CD4-positive, alpha-beta T cell treated with Interferon gamma for 1 hour (primary cell): ENCODE measurements at regions not wholly inside any gene's neighbourhood (a gene's known extent, or its start where the extent isn't known, plus 50 kb on each side); places are given as distances from the start of the nearest gene placed in this dataset.
"Not testable (repeated sequence)": the region's sequence is repeated elsewhere in the genome, so short reads cannot be mapped to it uniquely, and the experiment has no call there.

Source experiments
- DNase-seq: peaks from one replicate; pipeline ENCODE4 v3.0.0-alpha.2; 2020

- DNase-seq: no peak
Observed at GRCh38 chr3:176615826-176616225, 581.5 kb downstream of the TBL1XR1 start.

- no peak for DNase-seq
Observed at GRCh38 chr3:176611703-176612102, 585.6 kb downstream of the TBL1XR1 start.

GRCh38 chr3:176609361-176609760, 587.9 kb downstream of the TBL1XR1 start:
- DNase-seq: no peak

- DNase-seq: not testable (repeated sequence)
Observed at GRCh38 chr3:176605553-176605952, 591.7 kb downstream of the TBL1XR1 start.

- no peak for DNase-seq
Observed at GRCh38 chr3:176595307-176595706, 602.0 kb downstream of the TBL1XR1 start.

- DNase-seq: no peak
Observed at GRCh38 chr3:176590722-176591121, 606.6 kb downstream of the TBL1XR1 start.

GRCh38 chr3:176587089-176587488, 610.2 kb downstream of the TBL1XR1 start:
- DNase-seq: no peak

- no peak for DNase-seq
Observed at GRCh38 chr3:176584413-176585176, 612.7 kb downstream of the TBL1XR1 start.

- DNase-seq: no peak
Observed at GRCh38 chr3:176583956-176584355, 613.3 kb downstream of the TBL1XR1 start.

GRCh38 chr3:176581589-176581988, 615.7 kb downstream of the TBL1XR1 start:
- DNase-seq: no peak

- DNase-seq: no peak
Observed at GRCh38 chr3:176579711-176580185, 617.5 kb downstream of the TBL1XR1 start.

GRCh38 chr3:176578316-176578715, 619.0 kb downstream of the TBL1XR1 start:
- DNase-seq: no peak

GRCh38 chr3:176577447-176577846, 619.8 kb downstream of the TBL1XR1 start:
- no peak for DNase-seq

GRCh38 chr3:176574786-176575185, 622.5 kb downstream of the TBL1XR1 start:
- no peak for DNase-seq

GRCh38 chr3:176571926-176572325, 625.4 kb downstream of the TBL1XR1 start:
- no peak for DNase-seq

GRCh38 chr3:176570992-176571391, 626.3 kb downstream of the TBL1XR1 start:
- DNase-seq: no peak

GRCh38 chr3:176568189-176568588, 629.1 kb downstream of the TBL1XR1 start:
- DNase-seq: no peak

- no peak for DNase-seq
Observed at GRCh38 chr3:176566757-176567156, 630.5 kb downstream of the TBL1XR1 start.

GRCh38 chr3:176562331-176562730, 635.0 kb downstream of the TBL1XR1 start:
- no peak for DNase-seq

- no peak for DNase-seq
Observed at GRCh38 chr3:176561826-176562225, 635.5 kb downstream of the TBL1XR1 start.

GRCh38 chr3:176554791-176555654, 642.3 kb downstream of the TBL1XR1 start:
- no peak for DNase-seq

- DNase-seq: no peak
Observed at GRCh38 chr3:176554264-176554663, 643.0 kb downstream of the TBL1XR1 start.

GRCh38 chr3:176526942-176527341, 670.3 kb downstream of the TBL1XR1 start:
- no peak for DNase-seq

GRCh38 chr3:176526225-176526624, 671.1 kb downstream of the TBL1XR1 start:
- DNase-seq: no peak
